ENCODE measurements at regions not wholly inside any gene's neighbourhood (a gene's known extent, or its start where the extent isn't known, plus 50 kb on each side); places are given as distances from the start of the nearest gene placed in this dataset.

DNA sequence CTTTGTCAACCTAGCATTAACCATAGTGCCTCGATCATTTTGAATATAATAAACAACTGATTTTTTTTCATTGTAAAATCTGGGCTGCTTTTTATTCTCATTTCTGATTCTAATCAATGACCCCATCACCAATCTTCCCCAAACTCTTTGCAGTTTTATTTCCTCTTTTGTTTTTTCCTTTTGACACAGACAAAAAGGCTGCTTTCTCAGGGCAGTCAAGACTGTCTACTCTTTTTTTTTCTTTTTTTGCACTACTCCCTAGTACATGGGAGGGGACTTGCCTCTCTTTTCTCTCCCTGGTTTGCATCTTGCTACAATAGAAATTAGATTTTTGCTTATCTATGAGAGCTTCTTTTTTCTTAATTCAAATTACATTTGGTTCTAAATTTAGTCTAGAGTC is 987.9 kb downstream of the ADGRL2 start:
- Histone ChIP-seq H3K9me3 (peaks cover 0 to 19% of the 10 kb centered on the region in 2 donors), H3K27ac (no peak overlapping the region), H3K36me3 (no peaks in the 10 kb centered on the region), H3K4me1 (no peaks in the 10 kb centered on the region), H3K27me3 (no peaks in the 10 kb centered on the region), H3K4me3 (no peak overlapping the region)
- DNase-seq = no peak
- no peak for ATAC-seq
- TF ChIP-seq, protein P1, sequence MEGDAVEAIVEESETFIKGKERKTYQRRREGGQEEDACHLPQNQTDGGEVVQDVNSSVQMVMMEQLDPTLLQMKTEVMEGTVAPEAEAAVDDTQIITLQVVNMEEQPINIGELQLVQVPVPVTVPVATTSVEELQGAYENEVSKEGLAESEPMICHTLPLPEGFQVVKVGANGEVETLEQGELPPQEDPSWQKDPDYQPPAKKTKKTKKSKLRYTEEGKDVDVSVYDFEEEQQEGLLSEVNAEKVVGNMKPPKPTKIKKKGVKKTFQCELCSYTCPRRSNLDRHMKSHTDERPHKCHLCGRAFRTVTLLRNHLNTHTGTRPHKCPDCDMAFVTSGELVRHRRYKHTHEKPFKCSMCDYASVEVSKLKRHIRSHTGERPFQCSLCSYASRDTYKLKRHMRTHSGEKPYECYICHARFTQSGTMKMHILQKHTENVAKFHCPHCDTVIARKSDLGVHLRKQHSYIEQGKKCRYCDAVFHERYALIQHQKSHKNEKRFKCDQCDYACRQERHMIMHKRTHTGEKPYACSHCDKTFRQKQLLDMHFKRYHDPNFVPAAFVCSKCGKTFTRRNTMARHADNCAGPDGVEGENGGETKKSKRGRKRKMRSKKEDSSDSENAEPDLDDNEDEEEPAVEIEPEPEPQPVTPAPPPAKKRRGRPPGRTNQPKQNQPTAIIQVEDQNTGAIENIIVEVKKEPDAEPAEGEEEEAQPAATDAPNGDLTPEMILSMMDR (IDR thresholded peaks at IDR 0.05) = no peak
- intact Hi-C loops (cut with DNase I) = no loop called here

DNA sequence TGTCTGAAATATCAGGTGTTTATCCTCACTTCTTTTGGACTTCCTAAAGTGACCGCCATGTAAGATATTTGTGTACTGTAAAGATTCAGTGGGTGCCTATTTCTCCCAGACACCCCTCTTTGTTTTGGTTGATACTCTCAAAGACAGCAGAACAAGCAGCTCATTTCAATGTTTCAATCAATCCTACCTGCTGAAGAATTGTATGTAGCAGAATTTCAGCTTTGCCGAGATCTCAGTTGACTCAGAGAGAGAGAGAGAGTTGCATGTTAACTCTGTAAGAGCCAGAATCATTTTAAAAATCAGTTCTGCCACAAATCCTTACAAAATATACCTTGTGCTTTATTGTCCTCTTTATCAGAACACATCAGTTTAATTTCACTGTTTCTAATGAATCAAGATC is 987.3 kb downstream of the ADGRL2 start:
- ATAC-seq = no peak

DNA sequence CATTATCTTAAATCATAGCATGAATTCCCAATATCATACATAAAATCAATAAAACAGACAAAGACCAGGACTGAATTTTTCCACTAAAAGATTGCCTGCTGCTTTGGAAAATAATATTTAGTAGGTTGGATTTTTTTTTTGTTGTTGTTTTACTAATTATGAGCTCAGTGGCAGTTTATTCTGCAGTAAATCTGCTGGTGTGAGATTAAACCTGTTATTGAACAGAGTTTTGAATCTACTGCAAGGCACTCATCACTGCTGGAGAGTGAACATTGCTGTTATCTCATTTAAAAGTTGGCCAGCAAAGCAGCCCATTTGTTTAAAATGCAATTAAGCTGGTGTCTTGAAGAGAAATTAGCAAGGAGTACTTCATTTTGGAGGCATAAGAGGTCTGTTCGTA is 986.1 kb downstream of the ADGRL2 start:
- no peak overlapping the region for H3K27ac ChIP-seq
- intact Hi-C loops (cut with DNase I) = no loop called here
- no peaks in the 10 kb centered on the region for H3K27me3 ChIP-seq
- ATAC-seq (no peak), DNase-seq (no peak)
- peaks cover 0 to 19% of the 10 kb centered on the region in 2 donors for H3K9me3 ChIP-seq
- H3K36me3 ChIP-seq = no peaks in the 10 kb centered on the region
- H3K4me1 ChIP-seq = no peaks in the 10 kb centered on the region
- TF ChIP-seq, protein P1 (IDR thresholded peaks at IDR 0.05) = no peak
- H3K4me3 ChIP-seq = no peak overlapping the region

More for the DNA sequence above, 987.3 kb downstream of the ADGRL2 start:
- Histone ChIP-seq H3K4me1 (no peaks in the 10 kb centered on the region), H3K9me3 (peaks cover 0 to 19% of the 10 kb centered on the region in 2 donors), H3K27me3 (no peaks in the 10 kb centered on the region), H3K27ac (no peak overlapping the region), H3K4me3 (no peak overlapping the region), H3K36me3 (no peaks in the 10 kb centered on the region)
- DNase-seq = no peak
- TF ChIP-seq, protein P1 (IDR thresholded peaks at IDR 0.05) = no peak
- intact Hi-C loops (cut with DNase I) = no loop called here

DNA sequence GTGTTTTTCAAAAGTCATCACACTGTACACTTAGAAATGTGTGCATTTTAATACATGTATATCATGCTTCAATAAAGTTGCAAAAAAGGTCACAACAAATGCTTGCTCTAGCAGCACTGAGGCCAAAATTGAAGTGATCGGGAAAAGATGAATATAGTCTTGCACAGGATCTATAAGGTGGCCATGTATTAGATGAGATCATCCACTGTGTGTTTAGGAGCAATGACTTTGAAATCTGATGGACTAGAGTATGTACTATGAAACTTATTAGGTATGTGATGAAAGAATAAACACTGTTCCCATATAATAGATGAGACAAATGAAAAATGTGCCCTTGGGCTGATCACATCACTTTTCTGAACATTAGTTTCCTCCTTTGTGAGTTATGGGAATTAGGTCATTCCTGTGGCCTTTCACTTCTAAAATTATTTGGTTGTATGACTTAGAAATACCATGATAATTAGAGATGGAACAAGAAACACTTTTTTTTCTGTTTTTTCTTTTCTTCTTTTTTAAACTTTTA is 984.6 kb downstream of the ADGRL2 start:
- Histone ChIP-seq H3K27me3 (no peaks in the 10 kb centered on the region), H3K9me3 (peaks cover 0 to 4% of the 10 kb centered on the region in 2 donors), H3K4me3 (no peak overlapping the region), H3K27ac (no peak overlapping the region), H3K4me1 (no peaks in the 10 kb centered on the region), H3K36me3 (no peaks in the 10 kb centered on the region)
- DNase-seq = no peak
- TF ChIP-seq, protein P1 (IDR thresholded peaks at IDR 0.05) = no peak
- intact Hi-C loops (cut with DNase I) = no loop called here
- ATAC-seq = no peak

DNA sequence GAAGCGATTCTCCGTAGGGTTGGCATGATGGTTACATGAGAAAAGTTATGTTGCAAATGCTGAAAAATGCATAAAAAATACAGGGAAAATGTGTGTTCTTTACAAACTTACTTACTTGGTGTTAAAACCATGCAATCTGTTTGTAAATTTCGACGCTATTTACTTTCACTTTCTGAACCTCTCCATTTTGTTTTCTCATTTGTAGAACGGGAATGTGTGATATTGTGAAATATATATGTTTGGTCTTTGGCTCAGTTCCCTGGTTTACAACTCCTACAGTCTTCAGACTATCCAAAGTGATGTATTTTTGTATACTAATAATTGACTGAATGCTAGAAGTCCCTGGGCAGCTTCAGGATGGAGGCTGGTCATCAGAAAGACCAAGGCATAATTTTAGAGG is 982.3 kb downstream of the ADGRL2 start:
- TF ChIP-seq, protein P1 (IDR thresholded peaks at IDR 0.05) = no peak
- Histone ChIP-seq H3K4me1 (no peaks in the 10 kb centered on the region), H3K4me3 (no peak overlapping the region), H3K27me3 (no peaks in the 10 kb centered on the region), H3K36me3 (no peaks in the 10 kb centered on the region), H3K27ac (no peak overlapping the region), H3K9me3 (peaks cover 0 to 4% of the 10 kb centered on the region in 2 donors)
- ATAC-seq (no peak), DNase-seq (no peak)
- intact Hi-C loops (cut with DNase I) = no loop called here

All from left lung (tissue), 4 donors.